ENCODE measurements at regions not wholly inside any gene's neighbourhood (a gene's known extent, or its start where the extent isn't known, plus 50 kb on each side); places are given as distances from the start of the nearest gene placed in this dataset.
"Not testable (repeated sequence)": the region's sequence is repeated elsewhere in the genome, so short reads cannot be mapped to it uniquely, and the experiment has no call there.

- in situ Hi-C loops (cut with MboI; ENCODE audit: low sequenced_read_pairs): no loop called here
These were observed 544.6 kb upstream of the RAG2 start for GRCh38 chr11:37142591-37142990.

- in situ Hi-C loops (cut with MboI; ENCODE audit: low sequenced_read_pairs): no loop called here
These were observed 543.7 kb upstream of the RAG2 start for GRCh38 chr11:37141707-37142106.

GRCh38 chr11:37135606-37136005 lies 537.6 kb upstream of the RAG2 start:
- in situ Hi-C loops (cut with MboI; ENCODE audit: low sequenced_read_pairs): not testable (repeated sequence)

GRCh38 chr11:37134637-37135036 lies 536.6 kb upstream of the RAG2 start:
- in situ Hi-C loops (cut with MboI; ENCODE audit: low sequenced_read_pairs): no loop called here

- in situ Hi-C loops (cut with MboI; ENCODE audit: low sequenced_read_pairs): no loop called here
These were observed 526.3 kb upstream of the RAG2 start for GRCh38 chr11:37124384-37124783.

GRCh38 chr11:37115963-37116362 lies 517.9 kb upstream of the RAG2 start:
- in situ Hi-C loops (cut with MboI; ENCODE audit: low sequenced_read_pairs): no loop called here

- in situ Hi-C loops (cut with MboI; ENCODE audit: low sequenced_read_pairs): no loop called here
These were observed 512.3 kb upstream of the RAG2 start for GRCh38 chr11:37110385-37110784.

GRCh38 chr11:37109286-37109585 lies 511.2 kb upstream of the RAG2 start:
- in situ Hi-C loops (cut with MboI; ENCODE audit: low sequenced_read_pairs): no loop called here

GRCh38 chr11:37108436-37109285 lies 510.6 kb upstream of the RAG2 start:
- in situ Hi-C loops (cut with MboI; ENCODE audit: low sequenced_read_pairs): no loop called here

GRCh38 chr11:37107831-37108230 lies 509.8 kb upstream of the RAG2 start:
- in situ Hi-C loops (cut with MboI; ENCODE audit: low sequenced_read_pairs): no loop called here

GRCh38 chr11:37107415-37107814 lies 509.4 kb upstream of the RAG2 start:
- in situ Hi-C loops (cut with MboI; ENCODE audit: low sequenced_read_pairs): no loop called here

GRCh38 chr11:37105427-37105826 lies 507.4 kb upstream of the RAG2 start:
- in situ Hi-C loops (cut with MboI; ENCODE audit: low sequenced_read_pairs): no loop called here

GRCh38 chr11:37104380-37104779 lies 506.3 kb upstream of the RAG2 start:
- in situ Hi-C loops (cut with MboI; ENCODE audit: low sequenced_read_pairs): no loop called here

- in situ Hi-C loops (cut with MboI; ENCODE audit: low sequenced_read_pairs): no loop called here
These were observed 502.0 kb upstream of the RAG2 start for GRCh38 chr11:37100008-37100407.

- in situ Hi-C loops (cut with MboI; ENCODE audit: low sequenced_read_pairs): no loop called here
These were observed 494.5 kb upstream of the RAG2 start for GRCh38 chr11:37092487-37092886.

GRCh38 chr11:37089439-37089838 lies 491.4 kb upstream of the RAG2 start:
- in situ Hi-C loops (cut with MboI; ENCODE audit: low sequenced_read_pairs): no loop called here

- in situ Hi-C loops (cut with MboI; ENCODE audit: low sequenced_read_pairs): no loop called here
These were observed 490.5 kb upstream of the RAG2 start for GRCh38 chr11:37088573-37088910.

GRCh38 chr11:37087650-37088572 lies 489.9 kb upstream of the RAG2 start:
- in situ Hi-C loops (cut with MboI; ENCODE audit: low sequenced_read_pairs): no loop called here

GRCh38 chr11:37078521-37078920 lies 480.5 kb upstream of the RAG2 start:
- in situ Hi-C loops (cut with MboI; ENCODE audit: low sequenced_read_pairs): no loop called here

- in situ Hi-C loops (cut with MboI; ENCODE audit: low sequenced_read_pairs): no loop called here
These were observed 478.8 kb upstream of the RAG2 start for GRCh38 chr11:37076866-37077265.

- in situ Hi-C loops (cut with MboI; ENCODE audit: low sequenced_read_pairs): no loop called here
These were observed 474.6 kb upstream of the RAG2 start for GRCh38 chr11:37072538-37073055.

GRCh38 chr11:37050311-37050710 lies 452.3 kb upstream of the RAG2 start:
- in situ Hi-C loops (cut with MboI; ENCODE audit: low sequenced_read_pairs): no loop called here

Measured in HL-60/S4 treated with phorbol 12-myristate 13-acetate at 8.2 ng/mL for 4 days and 3 days (cell line).